ENCODE measurements at regions not wholly inside any gene's neighbourhood (a gene's known extent, or its start where the extent isn't known, plus 50 kb on each side); places are given as distances from the start of the nearest gene placed in this dataset.

DNA sequence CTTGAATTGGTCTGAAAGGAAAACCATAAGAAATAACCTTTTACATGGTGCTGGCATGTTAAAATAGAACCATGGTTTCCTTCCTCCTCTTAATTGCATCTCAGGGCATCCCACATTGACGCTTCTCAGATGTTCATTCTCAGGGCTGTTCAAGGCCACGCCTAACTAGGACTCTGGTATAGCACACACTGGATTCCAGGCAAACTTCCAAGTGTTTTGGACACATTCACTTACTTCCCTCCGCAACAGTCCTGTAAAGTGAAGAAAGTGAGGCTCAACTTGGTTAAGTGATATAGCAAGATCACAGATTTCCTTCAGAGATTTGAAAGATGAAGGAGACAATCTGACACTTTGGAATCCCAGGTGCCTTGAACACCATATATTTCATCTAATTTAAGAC, 244.8 kb downstream of the DUSP10 start:
- Histone ChIP-seq H3K4me1 (ENCODE audit: control insufficient read depth, insufficient read depth, low read length) (no peaks in the 10 kb centered on the region), H3K36me3 (ENCODE audit: control insufficient read depth, insufficient read depth, low read length) (no peaks in the 10 kb centered on the region), H3K9ac (ENCODE audit: low read depth, low read length) (no peak overlapping the region), H3K27me3 (ENCODE audit: control insufficient read depth, insufficient read depth, low read length) (no peaks in the 10 kb centered on the region), H3K4me3 (ENCODE audit: low read depth, low read length) (no peak overlapping the region), H3K9me3 (ENCODE audit: control insufficient read depth, insufficient read depth, low read length) (no peaks in the 10 kb centered on the region)

DNA sequence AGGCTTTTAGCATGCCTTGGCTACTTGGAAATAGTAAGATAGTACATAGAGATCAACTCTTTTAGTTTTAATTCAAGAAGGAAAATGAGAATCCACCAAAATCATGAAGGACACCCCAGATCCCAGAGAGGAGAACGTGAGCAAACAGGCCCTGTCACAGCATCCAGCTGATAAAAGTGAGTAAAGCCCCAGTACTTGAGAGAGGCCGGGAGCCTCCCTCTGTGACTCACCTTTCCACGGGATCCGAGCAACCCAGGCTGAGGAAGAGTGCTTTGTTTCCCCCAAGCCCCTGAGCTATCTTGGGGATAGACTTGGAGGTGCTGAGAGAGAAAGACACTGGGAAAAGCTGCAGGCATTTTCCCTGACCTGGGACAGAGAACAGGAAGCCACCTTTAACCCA, 238.6 kb downstream of the DUSP10 start:
- Histone ChIP-seq H3K4me3 (ENCODE audit: low read depth, low read length) (no peak overlapping the region), H3K9ac (ENCODE audit: low read depth, low read length) (no peak overlapping the region), H3K4me1 (ENCODE audit: control insufficient read depth, insufficient read depth, low read length) (no peaks in the 10 kb centered on the region), H3K36me3 (ENCODE audit: control insufficient read depth, insufficient read depth, low read length) (no peaks in the 10 kb centered on the region), H3K27me3 (ENCODE audit: control insufficient read depth, insufficient read depth, low read length) (no peaks in the 10 kb centered on the region), H3K9me3 (ENCODE audit: control insufficient read depth, insufficient read depth, low read length) (no peaks in the 10 kb centered on the region)

DNA sequence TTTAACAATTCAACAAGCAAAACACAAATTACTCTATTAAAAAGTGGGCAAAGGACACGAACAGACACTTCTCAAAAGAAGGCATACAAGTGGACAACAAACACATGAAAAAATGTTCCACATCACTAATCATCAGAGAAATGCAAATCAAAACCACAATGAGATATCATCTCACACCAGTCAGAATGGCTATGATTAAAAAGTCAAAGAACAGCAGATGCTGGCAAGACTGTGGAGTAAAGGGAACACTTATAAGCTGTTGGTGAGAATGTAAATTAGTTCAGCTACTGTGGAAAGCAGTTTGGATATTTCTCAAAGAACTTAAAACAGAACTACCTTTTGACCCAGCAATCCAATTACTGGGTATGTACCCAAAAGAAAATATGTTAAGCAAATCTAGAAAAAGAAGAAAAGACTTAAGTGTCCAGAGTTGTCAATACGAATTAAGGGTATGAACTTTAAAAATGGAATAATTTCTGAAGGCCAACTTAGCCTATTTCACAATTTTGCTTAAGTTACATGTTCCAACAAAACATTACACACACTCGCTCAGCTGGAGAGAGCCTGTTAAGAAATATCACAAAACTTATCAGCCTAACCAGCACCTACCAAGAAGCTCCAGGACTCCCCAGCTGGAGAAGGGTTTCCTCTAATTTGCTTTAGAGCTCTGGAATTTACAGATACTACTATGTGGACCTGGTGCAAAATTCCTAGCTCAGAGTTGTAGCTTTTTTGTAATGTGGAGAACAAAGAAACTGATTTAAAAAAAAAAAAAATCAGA, 232.1 kb downstream of the DUSP10 start:
- Histone ChIP-seq H3K4me1 (ENCODE audit: control insufficient read depth, insufficient read depth, low read length) (peaks cover 6% of the 10 kb centered on the region), H3K9ac (ENCODE audit: low read depth, low read length) (no peak overlapping the region), H3K4me3 (ENCODE audit: low read depth, low read length) (no peak overlapping the region), H3K9me3 (ENCODE audit: control insufficient read depth, insufficient read depth, low read length) (no peaks in the 10 kb centered on the region), H3K36me3 (ENCODE audit: control insufficient read depth, insufficient read depth, low read length) (no peaks in the 10 kb centered on the region), H3K27me3 (ENCODE audit: control insufficient read depth, insufficient read depth, low read length) (no peaks in the 10 kb centered on the region)

DNA sequence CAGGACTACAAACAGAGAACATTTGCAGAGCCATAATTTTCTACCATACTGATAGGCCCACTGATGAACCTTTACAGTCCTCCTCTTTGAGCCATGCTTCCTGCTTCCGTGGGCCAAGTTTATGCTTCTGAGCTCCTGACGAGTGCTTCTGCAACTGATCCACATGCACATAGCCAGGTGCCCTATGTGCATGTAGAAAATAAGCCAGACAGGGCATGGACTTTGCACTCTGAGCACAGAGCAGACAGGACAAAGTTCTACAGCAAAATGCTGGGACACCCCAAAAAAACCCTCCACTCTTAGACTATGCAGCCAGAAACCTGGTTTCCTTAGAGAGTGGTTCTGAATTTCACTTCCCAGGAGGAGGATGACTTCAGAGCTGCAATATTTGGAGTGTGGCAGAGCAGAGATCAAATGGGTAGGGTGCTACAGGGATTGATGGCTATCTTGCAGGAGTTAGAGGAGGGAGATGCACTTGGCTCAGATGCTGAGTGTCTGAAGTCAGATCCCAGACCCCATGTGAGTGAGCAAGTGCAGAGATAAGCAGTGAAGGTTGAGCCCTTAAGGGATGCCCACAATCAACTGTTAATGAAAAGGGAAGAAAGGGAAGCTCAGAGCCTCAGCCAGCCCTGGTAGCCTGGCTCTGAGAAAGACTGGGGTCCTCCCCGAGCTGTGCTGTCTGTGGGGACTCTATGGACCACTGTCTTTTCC, 230.9 kb downstream of the DUSP10 start:
- no peaks in the 10 kb centered on the region for H3K36me3 ChIP-seq (ENCODE audit: control insufficient read depth, insufficient read depth, low read length)
- H3K27me3 ChIP-seq (ENCODE audit: control insufficient read depth, insufficient read depth, low read length) = no peaks in the 10 kb centered on the region
- H3K9me3 ChIP-seq (ENCODE audit: control insufficient read depth, insufficient read depth, low read length) = no peaks in the 10 kb centered on the region
- H3K4me3 ChIP-seq (ENCODE audit: low read depth, low read length) = no peak overlapping the region
- peaks cover 6% of the 10 kb centered on the region for H3K4me1 ChIP-seq (ENCODE audit: control insufficient read depth, insufficient read depth, low read length)
- no peak overlapping the region for H3K9ac ChIP-seq (ENCODE audit: low read depth, low read length)

DNA sequence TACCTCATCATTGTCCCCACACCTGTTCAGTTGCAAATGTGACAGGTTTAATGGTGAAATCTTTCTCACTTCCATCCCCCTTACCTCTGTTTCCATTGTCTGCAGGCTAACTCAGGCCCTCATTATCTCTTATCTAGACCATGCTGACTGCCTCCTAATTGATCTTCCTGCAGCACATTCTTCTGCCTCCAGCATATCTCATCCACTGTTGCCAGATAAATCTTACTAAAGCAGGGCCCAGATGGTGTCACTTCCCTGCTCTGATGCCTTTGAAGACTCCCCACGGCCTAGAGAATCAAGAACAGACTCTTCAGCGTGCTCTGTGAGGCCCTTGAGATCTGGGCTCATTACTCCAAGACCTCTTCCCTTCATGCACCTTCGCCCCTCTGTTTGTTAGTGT, 230.1 kb downstream of the DUSP10 start:
- H3K4me3 ChIP-seq (ENCODE audit: low read depth, low read length) = no peak overlapping the region
- H3K36me3 ChIP-seq (ENCODE audit: control insufficient read depth, insufficient read depth, low read length) = no peaks in the 10 kb centered on the region
- H3K4me1 ChIP-seq (ENCODE audit: control insufficient read depth, insufficient read depth, low read length) = peaks cover 6% of the 10 kb centered on the region
- no peaks in the 10 kb centered on the region for H3K9me3 ChIP-seq (ENCODE audit: control insufficient read depth, insufficient read depth, low read length)
- no peaks in the 10 kb centered on the region for H3K27me3 ChIP-seq (ENCODE audit: control insufficient read depth, insufficient read depth, low read length)
- no peak overlapping the region for H3K9ac ChIP-seq (ENCODE audit: low read depth, low read length)

DNA sequence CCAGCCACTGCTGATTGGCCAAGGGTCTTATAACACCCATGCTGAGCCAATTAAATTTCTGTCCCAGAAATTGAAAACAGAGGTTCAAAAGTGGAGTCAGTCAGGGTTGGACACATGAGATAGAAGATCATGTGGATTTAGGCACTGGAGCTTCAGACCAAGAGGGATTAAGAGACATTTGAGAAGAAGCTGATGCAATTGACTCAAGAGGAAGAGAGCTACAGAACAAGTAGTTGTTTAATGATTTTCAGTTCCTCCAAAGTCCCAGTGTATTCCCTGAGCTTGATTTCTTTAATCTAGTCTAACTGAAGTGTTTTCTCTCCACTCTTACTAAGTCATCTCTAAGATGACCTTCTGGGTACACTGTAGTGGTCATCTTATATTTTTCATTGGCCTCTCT, 227.1 kb downstream of the DUSP10 start:
- no peak overlapping the region for H3K4me3 ChIP-seq (ENCODE audit: low read depth, low read length)
- peaks cover 3% of the 10 kb centered on the region for H3K4me1 ChIP-seq (ENCODE audit: control insufficient read depth, insufficient read depth, low read length)
- H3K27me3 ChIP-seq (ENCODE audit: control insufficient read depth, insufficient read depth, low read length) = no peaks in the 10 kb centered on the region
- H3K9me3 ChIP-seq (ENCODE audit: control insufficient read depth, insufficient read depth, low read length) = no peaks in the 10 kb centered on the region
- H3K36me3 ChIP-seq (ENCODE audit: control insufficient read depth, insufficient read depth, low read length) = no peaks in the 10 kb centered on the region
- H3K9ac ChIP-seq (ENCODE audit: low read depth, low read length) = no peak overlapping the region

DNA sequence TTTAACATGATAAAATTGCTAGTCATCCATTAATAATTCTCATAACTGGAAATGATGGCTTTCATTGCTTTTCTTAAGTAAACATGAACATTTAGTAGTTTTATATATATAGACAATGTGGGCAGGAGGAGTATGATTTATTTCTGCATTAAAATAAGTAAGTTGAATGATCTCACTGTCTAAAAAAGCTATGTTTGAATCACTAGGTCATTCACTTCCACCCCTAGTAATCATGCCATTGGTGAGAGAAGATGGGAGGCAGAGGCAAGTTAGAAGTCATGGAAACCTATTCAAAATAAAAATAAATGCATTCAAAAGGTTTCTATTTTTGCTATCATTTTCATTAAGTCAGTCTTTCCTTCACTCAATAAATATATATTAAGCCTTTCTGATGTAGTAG, 226.4 kb downstream of the DUSP10 start:
- H3K27me3 ChIP-seq (ENCODE audit: control insufficient read depth, insufficient read depth, low read length) = no peaks in the 10 kb centered on the region
- peaks cover 3% of the 10 kb centered on the region for H3K4me1 ChIP-seq (ENCODE audit: control insufficient read depth, insufficient read depth, low read length)
- H3K36me3 ChIP-seq (ENCODE audit: control insufficient read depth, insufficient read depth, low read length) = no peaks in the 10 kb centered on the region
- H3K4me3 ChIP-seq (ENCODE audit: low read depth, low read length) = no peak overlapping the region
- no peak overlapping the region for H3K9ac ChIP-seq (ENCODE audit: low read depth, low read length)
- H3K9me3 ChIP-seq (ENCODE audit: control insufficient read depth, insufficient read depth, low read length) = no peaks in the 10 kb centered on the region

DNA sequence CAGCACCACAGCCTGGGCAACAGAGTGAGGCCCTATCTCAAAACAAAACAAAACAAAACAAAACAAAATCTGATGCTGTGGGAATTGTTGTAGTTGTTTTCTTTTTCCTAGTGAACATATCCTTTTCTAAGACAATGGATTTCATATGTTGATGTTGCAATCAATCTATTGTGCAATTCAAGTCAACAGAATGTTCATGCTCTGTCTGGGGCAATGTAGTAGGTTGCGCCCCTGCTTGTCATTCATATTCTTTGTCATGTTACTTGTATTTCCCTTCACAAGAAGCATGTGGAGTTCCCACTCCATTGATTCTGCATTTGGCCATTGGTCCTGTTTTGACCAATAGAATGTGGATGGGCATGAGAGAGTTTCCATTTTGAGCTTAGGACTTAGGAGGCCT, 223.9 kb downstream of the DUSP10 start:
- Histone ChIP-seq H3K4me1 (ENCODE audit: control insufficient read depth, insufficient read depth, low read length) (no peaks in the 10 kb centered on the region), H3K9me3 (ENCODE audit: control insufficient read depth, insufficient read depth, low read length) (no peaks in the 10 kb centered on the region), H3K4me3 (ENCODE audit: low read depth, low read length) (no peak overlapping the region), H3K27me3 (ENCODE audit: control insufficient read depth, insufficient read depth, low read length) (no peaks in the 10 kb centered on the region), H3K9ac (ENCODE audit: low read depth, low read length) (no peak overlapping the region), H3K36me3 (ENCODE audit: control insufficient read depth, insufficient read depth, low read length) (no peaks in the 10 kb centered on the region)

DNA sequence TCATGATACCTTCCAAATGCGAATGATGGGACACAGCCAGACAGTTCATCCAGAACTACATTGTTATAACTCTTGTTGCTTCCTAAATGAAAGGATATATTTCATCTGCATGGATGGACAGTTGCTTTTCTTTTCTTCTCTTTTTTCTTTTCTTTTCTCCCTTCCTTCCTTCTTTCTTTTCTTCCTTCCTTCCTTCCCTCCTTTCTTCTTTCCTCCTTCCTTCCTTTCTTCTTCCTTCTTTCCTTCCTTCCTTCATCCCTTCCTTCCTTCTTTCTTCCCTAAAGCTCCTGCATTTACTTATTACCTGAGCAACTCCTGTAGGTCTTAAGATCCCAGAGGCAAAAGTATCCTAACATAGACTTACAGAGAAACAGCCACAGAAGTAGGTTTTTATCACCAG, 221.6 kb downstream of the DUSP10 start:
- H3K4me3 ChIP-seq (ENCODE audit: low read depth, low read length) = no peak overlapping the region
- H3K9ac ChIP-seq (ENCODE audit: low read depth, low read length) = no peak overlapping the region
- H3K9me3 ChIP-seq (ENCODE audit: control insufficient read depth, insufficient read depth, low read length) = no peaks in the 10 kb centered on the region
- H3K36me3 ChIP-seq (ENCODE audit: control insufficient read depth, insufficient read depth, low read length) = no peaks in the 10 kb centered on the region
- H3K27me3 ChIP-seq (ENCODE audit: control insufficient read depth, insufficient read depth, low read length) = no peaks in the 10 kb centered on the region
- H3K4me1 ChIP-seq (ENCODE audit: control insufficient read depth, insufficient read depth, low read length) = no peaks in the 10 kb centered on the region

DNA sequence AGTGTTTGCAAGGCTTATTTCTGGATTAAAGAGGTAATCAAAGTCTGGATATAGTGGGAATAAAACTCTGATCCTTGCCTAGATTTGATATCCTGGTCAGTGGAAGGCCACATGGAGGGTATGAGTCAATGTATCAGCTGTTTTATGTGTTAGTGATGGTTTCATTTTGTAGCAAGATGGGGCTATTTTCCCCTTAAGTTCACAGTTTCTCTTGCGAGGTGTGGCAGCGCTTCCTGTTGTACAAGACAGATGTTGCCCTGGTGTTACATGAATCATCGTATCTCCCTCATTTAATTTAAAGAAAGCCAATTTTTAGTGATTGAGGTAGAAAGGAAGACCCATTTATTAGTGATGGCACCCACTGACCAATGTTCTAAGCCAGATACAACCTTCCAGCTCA, 220.2 kb downstream of the DUSP10 start:
- Histone ChIP-seq H3K36me3 (ENCODE audit: control insufficient read depth, insufficient read depth, low read length) (no peaks in the 10 kb centered on the region), H3K27me3 (ENCODE audit: control insufficient read depth, insufficient read depth, low read length) (no peaks in the 10 kb centered on the region), H3K4me3 (ENCODE audit: low read depth, low read length) (no peak overlapping the region), H3K9me3 (ENCODE audit: control insufficient read depth, insufficient read depth, low read length) (no peaks in the 10 kb centered on the region), H3K4me1 (ENCODE audit: control insufficient read depth, insufficient read depth, low read length) (no peaks in the 10 kb centered on the region), H3K9ac (ENCODE audit: low read depth, low read length) (no peak overlapping the region)

DNA sequence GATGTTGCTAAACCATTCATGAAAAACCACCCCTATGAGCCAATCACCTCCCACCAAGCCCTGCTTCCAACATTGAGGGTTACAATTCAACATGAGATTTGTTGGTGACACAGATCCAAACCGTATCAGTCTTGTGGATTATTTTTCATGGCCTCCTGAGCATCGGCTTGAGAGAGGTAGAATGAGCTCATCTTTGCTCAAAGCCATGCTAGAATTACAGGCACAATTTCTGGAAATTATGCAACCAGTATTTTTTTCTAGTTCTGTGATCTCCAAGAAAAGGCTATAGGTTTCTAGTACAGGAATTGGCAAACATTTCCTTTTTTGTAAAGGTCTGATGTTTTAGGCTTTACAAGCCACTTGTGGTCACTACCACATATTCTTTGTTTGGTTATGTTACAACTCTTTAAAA, 219.4 kb downstream of the DUSP10 start:
- Histone ChIP-seq H3K9me3 (ENCODE audit: control insufficient read depth, insufficient read depth, low read length) (no peaks in the 10 kb centered on the region), H3K9ac (ENCODE audit: low read depth, low read length) (no peak overlapping the region), H3K4me1 (ENCODE audit: control insufficient read depth, insufficient read depth, low read length) (no peaks in the 10 kb centered on the region), H3K36me3 (ENCODE audit: control insufficient read depth, insufficient read depth, low read length) (no peaks in the 10 kb centered on the region), H3K4me3 (ENCODE audit: low read depth, low read length) (no peak overlapping the region), H3K27me3 (ENCODE audit: control insufficient read depth, insufficient read depth, low read length) (no peaks in the 10 kb centered on the region)

DNA sequence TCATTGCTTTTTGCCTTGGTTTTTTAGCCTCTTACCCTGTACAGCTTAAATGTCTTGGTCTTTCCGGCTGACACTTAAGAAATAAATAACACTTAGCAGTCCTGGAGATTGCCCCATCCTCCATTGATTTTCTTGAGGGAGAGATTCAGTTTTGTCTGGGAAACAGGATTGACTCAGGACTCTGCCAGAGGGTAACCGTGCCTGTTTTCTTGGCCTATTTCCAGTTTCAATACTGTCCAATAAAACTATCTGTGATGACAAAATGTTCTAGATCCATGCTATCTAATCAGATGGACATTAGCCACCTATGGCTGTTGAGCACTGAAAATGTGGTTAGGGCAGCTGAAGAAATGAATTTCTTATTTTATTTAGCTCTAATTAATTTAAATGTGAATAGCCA, 216.1 kb downstream of the DUSP10 start:
- no peak overlapping the region for H3K9ac ChIP-seq (ENCODE audit: low read depth, low read length)
- no peaks in the 10 kb centered on the region for H3K27me3 ChIP-seq (ENCODE audit: control insufficient read depth, insufficient read depth, low read length)
- H3K9me3 ChIP-seq (ENCODE audit: control insufficient read depth, insufficient read depth, low read length) = no peaks in the 10 kb centered on the region
- no peak overlapping the region for H3K4me3 ChIP-seq (ENCODE audit: low read depth, low read length)
- H3K4me1 ChIP-seq (ENCODE audit: control insufficient read depth, insufficient read depth, low read length) = no peaks in the 10 kb centered on the region
- no peaks in the 10 kb centered on the region for H3K36me3 ChIP-seq (ENCODE audit: control insufficient read depth, insufficient read depth, low read length)
